Trophoblast cell (in vitro differentiated cells and primary cell): ENCODE measurements at regions not wholly inside any gene's neighbourhood (a gene's known extent, or its start where the extent isn't known, plus 50 kb on each side); places are given as distances from the start of the nearest gene placed in this dataset.

Source experiments
- DNase-seq, 2 donors: peaks; one replicate each; pipeline ENCODE4 v3.0.0-alpha.2; 2016
- H2AFZ ChIP-seq: 2 replicates; pipeline ENCODE4 v1.6.1; 2013; ENCODE audit warnings: low read length, moderate library complexity, mild to moderate bottlenecking; ENCODE audit not compliant: insufficient read depth, poor library complexity
- H2AK5ac ChIP-seq: 2 replicates; pipeline ENCODE4 v1.6.1; 2013; ENCODE audit warnings: mild to moderate bottlenecking, low read length
- H2BK120ac ChIP-seq: 2 replicates; pipeline ENCODE4 v1.6.1; 2013; ENCODE audit warnings: low read length, mild to moderate bottlenecking, moderate library complexity; ENCODE audit not compliant: insufficient read depth, poor library complexity
- H2BK12ac ChIP-seq: 2 replicates; pipeline ENCODE4 v1.6.1; 2013; ENCODE audit warnings: mild to moderate bottlenecking, low read length, moderate library complexity
- H2BK5ac ChIP-seq: 2 replicates; pipeline ENCODE4 v1.6.1; 2013; ENCODE audit warnings: low read length, low read depth, moderate library complexity, mild to moderate bottlenecking; ENCODE audit not compliant: poor library complexity
- H3K14ac ChIP-seq: 2 replicates; pipeline ENCODE4 v1.6.1; 2013; ENCODE audit warnings: mild to moderate bottlenecking, low read length
- H3K18ac ChIP-seq: 2 replicates; pipeline ENCODE4 v1.6.1; 2013; ENCODE audit warnings: mild to moderate bottlenecking, low read length
- H3K23ac ChIP-seq: 2 replicates; pipeline ENCODE4 v1.6.1; 2013; ENCODE audit warnings: low read length
- H3K27ac ChIP-seq: 2 replicates; pipeline ENCODE4 v1.5.1; 2013; ENCODE audit warnings: low read depth, mild to moderate bottlenecking, inconsistent platforms, low read length, moderate library complexity
- H3K27me3 ChIP-seq: 2 replicates; pipeline ENCODE4 v1.6.1; 2013; ENCODE audit warnings: inconsistent platforms, mild to moderate bottlenecking, low read length, moderate library complexity; ENCODE audit not compliant: insufficient read depth
- H3K36me3 ChIP-seq, 2 experiments: 1 replicate in 1 of 2; 2 replicates in 1 of 2; pipeline ENCODE4 v1.6.1; 2013; ENCODE audit warnings: low read length in 2 of 2, mild to moderate bottlenecking in 2 of 2, moderate library complexity in 1 of 2; ENCODE audit not compliant: insufficient read depth in 2 of 2, control insufficient read depth in 1 of 2
- H3K4ac ChIP-seq: 2 replicates; pipeline ENCODE4 v1.6.1; 2013; ENCODE audit warnings: low read depth, mild to moderate bottlenecking, low read length, moderate library complexity
- H3K4me1 ChIP-seq, 2 experiments: 1 replicate in 1 of 2; 2 replicates in 1 of 2; pipeline ENCODE4 v1.6.1; 2013; ENCODE audit warnings: low read length in 2 of 2, mild to moderate bottlenecking in 2 of 2, moderate library complexity in 1 of 2; ENCODE audit not compliant: insufficient read depth in 2 of 2, control insufficient read depth in 1 of 2
- H3K4me2 ChIP-seq: 2 replicates; pipeline ENCODE4 v1.6.1; 2013; ENCODE audit warnings: inconsistent platforms, mild to moderate bottlenecking, low read length, moderate library complexity
- H3K4me3 ChIP-seq: 2 replicates; pipeline ENCODE4 v1.5.1; 2013; ENCODE audit warnings: mild to moderate bottlenecking, low read depth, low read length, inconsistent platforms
- H3K79me1 ChIP-seq: one replicate; pipeline ENCODE4 v1.6.1; 2013; ENCODE audit warnings: low read length
- H3K79me2 ChIP-seq: 2 replicates; pipeline ENCODE4 v1.6.1; 2013; ENCODE audit warnings: low read length, mild to moderate bottlenecking; ENCODE audit not compliant: control insufficient read depth, insufficient read depth, poor library complexity
- H3K9ac ChIP-seq: 2 replicates; pipeline ENCODE4 v1.6.1; 2013; ENCODE audit warnings: mild to moderate bottlenecking, low read length
- H3K9me3 ChIP-seq: 2 replicates; pipeline ENCODE4 v1.6.1; 2013; ENCODE audit warnings: low read depth, mild to moderate bottlenecking, control low read depth, inconsistent platforms, low read length; ENCODE audit not compliant: insufficient read depth
- H4K12ac ChIP-seq: 2 replicates; pipeline ENCODE4 v1.6.1; 2013; ENCODE audit warnings: low read depth, mild to moderate bottlenecking, low read length, moderate library complexity
- H4K8ac ChIP-seq: 2 replicates; pipeline ENCODE4 v1.6.1; 2013; ENCODE audit warnings: low read depth, mild to moderate bottlenecking, low read length, moderate library complexity
- H4K91ac ChIP-seq: one replicate; pipeline ENCODE4 v1.6.1; 2013; ENCODE audit warnings: low read depth, mild to moderate bottlenecking, low read length, moderate library complexity
- WGBS: extraction: QIAGEN DNeasy Blood & Tissue Kit; methylation state at CpG from one replicate; pipeline ENCODE4 v1.1.7; 2013; ENCODE audit warnings: missing lambda C conversion rate; ENCODE audit not compliant: insufficient read length, insufficient coverage; ENCODE audit errors: extremely low coverage; 5-methylcytosine and 5-hydroxymethylcytosine counted together

GRCh38 chr4:189069772-189070171 lies 870.9 kb upstream of the FRG1 start:
- DNase-seq = no peak
- Histone ChIP-seq H3K36me3 (no peaks in the 10 kb centered on the region), H3K14ac (no peak overlapping the region), H3K9me3 (peaks cover 2% of the 10 kb centered on the region), H4K12ac (no peak overlapping the region), H2BK120ac (no peak overlapping the region), H3K23ac (no peak overlapping the region), H4K8ac (no peak overlapping the region), H3K18ac (no peak overlapping the region), H3K4ac (no peak overlapping the region), H3K4me2 (no peak overlapping the region), H3K79me2 (no peaks in the 10 kb centered on the region), H2AFZ (no peak overlapping the region), H3K4me1 (no peaks in the 10 kb centered on the region), H4K91ac (no peak overlapping the region), H3K79me1 (no peaks in the 10 kb centered on the region), H3K27ac (no peak overlapping the region), H2AK5ac (no peak overlapping the region), H3K27me3 (no peaks in the 10 kb centered on the region), H3K9ac (no peak overlapping the region), H2BK12ac (no peak overlapping the region), H2BK5ac (no peak overlapping the region), H3K4me3 (no peak overlapping the region)
- no CpG with 5 or more reads among the region's 1 CpG for WGBS

- Histone ChIP-seq H2BK120ac (no peak overlapping the region), H3K9me3 (peaks cover 2% of the 10 kb centered on the region), H2AK5ac (no peak overlapping the region), H3K23ac (no peak overlapping the region), H3K79me1 (no peaks in the 10 kb centered on the region), H2BK5ac (no peak overlapping the region), H2AFZ (no peak overlapping the region), H3K18ac (no peak overlapping the region), H4K12ac (no peak overlapping the region), H3K27ac (no peak overlapping the region), H3K27me3 (no peaks in the 10 kb centered on the region), H3K4ac (no peak overlapping the region), H3K4me3 (no peak overlapping the region), H2BK12ac (no peak overlapping the region), H4K91ac (no peak overlapping the region), H3K4me1 (no peaks in the 10 kb centered on the region), H3K9ac (no peak overlapping the region), H4K8ac (no peak overlapping the region), H3K79me2 (no peaks in the 10 kb centered on the region), H3K36me3 (no peaks in the 10 kb centered on the region), H3K4me2 (no peak overlapping the region), H3K14ac (no peak overlapping the region)
- WGBS = 100% methylated on average over 1 of the region's 6 CpGs
- no peak for DNase-seq
Measured at GRCh38 chr4:189071241-189071640, 869.4 kb upstream of the FRG1 start.

- Histone ChIP-seq H3K23ac (no peak overlapping the region), H3K27me3 (no peaks in the 10 kb centered on the region), H3K9me3 (no peaks in the 10 kb centered on the region), H2BK120ac (no peak overlapping the region), H3K9ac (no peak overlapping the region), H3K27ac (no peak overlapping the region), H4K12ac (no peak overlapping the region), H3K4me2 (no peak overlapping the region), H3K4me3 (no peak overlapping the region), H3K79me2 (no peaks in the 10 kb centered on the region), H3K4me1 (no peaks in the 10 kb centered on the region), H3K36me3 (no peaks in the 10 kb centered on the region), H4K91ac (no peak overlapping the region), H3K4ac (no peak overlapping the region), H3K79me1 (no peaks in the 10 kb centered on the region), H2AK5ac (no peak overlapping the region), H2BK5ac (no peak overlapping the region), H2BK12ac (no peak overlapping the region), H3K14ac (no peak overlapping the region), H3K18ac (no peak overlapping the region), H2AFZ (no peak overlapping the region), H4K8ac (no peak overlapping the region)
- WGBS = no CpG with 5 or more reads among the region's 6 CpGs
- no peak for DNase-seq
Measured at GRCh38 chr4:189073739-189074138, 866.9 kb upstream of the FRG1 start.

DNA sequence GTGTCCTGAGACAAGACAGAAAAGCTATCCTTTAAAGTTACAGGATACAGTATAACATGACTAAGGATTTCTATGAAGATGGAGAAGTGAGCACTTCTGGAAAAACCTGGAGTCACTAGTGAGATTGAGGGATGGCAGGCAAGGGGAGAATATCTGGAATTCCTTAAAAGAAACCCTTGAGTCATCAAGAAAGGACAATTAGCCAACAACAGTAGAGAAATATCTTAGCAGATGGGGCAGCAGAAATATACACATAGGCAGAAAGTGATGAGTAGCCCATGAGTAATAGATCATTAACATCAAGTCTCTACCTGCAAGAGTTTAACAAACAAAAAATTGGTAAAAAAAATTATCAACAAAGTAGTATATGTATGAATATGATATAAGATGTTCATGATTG lies 858.8 kb upstream of the FRG1 start:
- Histone ChIP-seq H3K23ac (no peak overlapping the region), H2BK5ac (no peak overlapping the region), H4K8ac (no peak overlapping the region), H3K14ac (no peak overlapping the region), H3K4me2 (no peak overlapping the region), H2AK5ac (no peak overlapping the region), H3K4ac (no peak overlapping the region), H2BK12ac (no peak overlapping the region), H3K79me1 (no peaks in the 10 kb centered on the region), H3K4me3 (no peak overlapping the region), H3K27me3 (no peaks in the 10 kb centered on the region), H3K79me2 (no peaks in the 10 kb centered on the region), H3K9ac (no peak overlapping the region), H3K36me3 (no peaks in the 10 kb centered on the region), H2AFZ (no peak overlapping the region), H3K18ac (no peak overlapping the region), H4K12ac (no peak overlapping the region), H4K91ac (no peak overlapping the region), H3K4me1 (no peaks in the 10 kb centered on the region), H3K27ac (no peak overlapping the region), H3K9me3 (no peaks in the 10 kb centered on the region), H2BK120ac (no peak overlapping the region)
- no peak for DNase-seq

DNA sequence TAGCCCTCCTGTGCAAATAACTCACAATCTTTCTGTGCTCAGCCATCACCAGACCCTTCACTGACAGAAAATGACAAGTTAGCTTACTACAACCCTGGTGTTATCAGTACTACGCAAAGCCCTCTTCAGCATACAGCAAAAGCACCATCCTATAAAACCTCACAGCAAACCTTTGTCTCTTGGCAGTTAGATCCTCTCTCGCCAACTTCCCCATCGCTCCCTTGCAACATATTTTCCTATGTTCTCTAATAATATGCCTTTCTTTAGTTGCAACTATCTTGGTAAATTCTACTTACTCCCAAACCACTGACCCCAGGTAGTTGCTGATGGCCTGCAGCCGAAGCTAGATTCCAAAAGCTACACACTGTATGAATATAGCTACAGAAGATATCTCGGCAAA lies 856.9 kb upstream of the FRG1 start:
- H3K23ac ChIP-seq = no peak overlapping the region
- no peak overlapping the region for H3K4ac ChIP-seq
- no CpG with 5 or more reads among the region's 5 CpGs for WGBS
- H3K14ac ChIP-seq = no peak overlapping the region
- no peaks in the 10 kb centered on the region for H3K4me1 ChIP-seq
- H2BK120ac ChIP-seq = no peak overlapping the region
- H3K18ac ChIP-seq = no peak overlapping the region
- H3K9ac ChIP-seq = peak overlapping the region; percentile 21
- no peak overlapping the region for H4K12ac ChIP-seq
- no peaks in the 10 kb centered on the region for H3K36me3 ChIP-seq
- no peak overlapping the region for H4K91ac ChIP-seq
- no peak overlapping the region for H2AK5ac ChIP-seq
- no peak overlapping the region for H4K8ac ChIP-seq
- no peak for DNase-seq
- H2BK12ac ChIP-seq = no peak overlapping the region
- no peaks in the 10 kb centered on the region for H3K79me1 ChIP-seq
- H3K9me3 ChIP-seq = no peaks in the 10 kb centered on the region
- H3K4me3 ChIP-seq = no peak overlapping the region
- H2BK5ac ChIP-seq = no peak overlapping the region
- H3K27me3 ChIP-seq = no peaks in the 10 kb centered on the region
- H3K27ac ChIP-seq = no peak overlapping the region
- no peak overlapping the region for H3K4me2 ChIP-seq
- no peak overlapping the region for H2AFZ ChIP-seq
- H3K79me2 ChIP-seq = no peaks in the 10 kb centered on the region
